ENCODE measurements at regions not wholly inside any gene's neighbourhood (a gene's known extent, or its start where the extent isn't known, plus 50 kb on each side); places are given as distances from the start of the nearest gene placed in this dataset.

GRCh38 chr20:24138196-24138857 is 149.7 kb upstream of the GGTLC1 start:
- H4K91ac ChIP-seq (ENCODE audit: low read depth, low read length, poor library complexity) = no peak overlapping the region
- no peak overlapping the region for H2BK15ac ChIP-seq (ENCODE audit: low read length)
- no peak overlapping the region for H4K8ac ChIP-seq (ENCODE audit: low read depth, low read length)
- peaks cover 0 to 4% of the 10 kb centered on the region in 2 donors for H3K4me1 ChIP-seq (ENCODE audit: control insufficient read depth in 2 of 2, insufficient read depth in 1 of 2, low read depth in 1 of 2, low read length in 2 of 2)
- no peak overlapping the region for H3K4me3 ChIP-seq (ENCODE audit: low read length in 2 of 2)
- H2BK120ac ChIP-seq (ENCODE audit: low read depth, low read length) = no peak overlapping the region
- H3K9ac ChIP-seq (ENCODE audit: low read depth, low read length, poor library complexity) = no peak overlapping the region
- no peaks in the 10 kb centered on the region for H3K79me1 ChIP-seq (ENCODE audit: low read depth, low read length)
- no peak overlapping the region for H2BK12ac ChIP-seq (ENCODE audit: low read length)
- no peak overlapping the region for H3K27ac ChIP-seq (replicated peaks; ENCODE audit: low read length)
- H3K14ac ChIP-seq (ENCODE audit: low read length) = no peak overlapping the region
- no CpG with 5 or more reads among the region's 5 CpGs for WGBS, 2 donors (ENCODE audit: extremely low coverage in 2 of 2, insufficient read length in 2 of 2, insufficient replicate concordance in 1 of 2)
- no peaks in the 10 kb centered on the region for H3K9me3 ChIP-seq (replicated peaks in 1 of 2; ENCODE audit: control insufficient read depth in 2 of 2, insufficient read depth in 1 of 2, low read depth in 1 of 2, low read length in 2 of 2)
- no peak overlapping the region for H3K4me2 ChIP-seq (ENCODE audit: insufficient read depth, low read length, poor library complexity, severe bottlenecking)
- no peak overlapping the region for H2AFZ ChIP-seq (ENCODE audit: low read length)
- no peak overlapping the region for H2AK5ac ChIP-seq (ENCODE audit: low read depth, low read length)
- H3K36me3 ChIP-seq (replicated peaks in 1 of 2; ENCODE audit: control insufficient read depth in 2 of 2, insufficient read depth in 2 of 2, low read length in 2 of 2) = no peaks in the 10 kb centered on the region
- H2BK5ac ChIP-seq (ENCODE audit: low read length) = no peak overlapping the region
- H3K4ac ChIP-seq (ENCODE audit: low read length) = no peak overlapping the region
- H3K27me3 ChIP-seq (ENCODE audit: control insufficient read depth in 3 of 3, insufficient read depth in 3 of 3, low read depth in 1 of 3, low read length in 3 of 3) = no peaks in the 10 kb centered on the region
- peak overlapping the region; percentile 17 for H3K23ac ChIP-seq (ENCODE audit: low read depth, low read length, poor library complexity)
- DNase-seq (ENCODE audit: low spot score) = no peak
- no peak overlapping the region for H3K18ac ChIP-seq (ENCODE audit: low read length)

GRCh38 chr20:24136659-24137246 is 148.2 kb upstream of the GGTLC1 start:
- no peak overlapping the region for H2BK12ac ChIP-seq (ENCODE audit: low read length)
- H3K9ac ChIP-seq (ENCODE audit: low read depth, low read length, poor library complexity) = no peak overlapping the region
- no peak for DNase-seq (ENCODE audit: low spot score)
- H4K8ac ChIP-seq (ENCODE audit: low read depth, low read length) = no peak overlapping the region
- no peak overlapping the region for H3K18ac ChIP-seq (ENCODE audit: low read length)
- no peak overlapping the region for H2AK5ac ChIP-seq (ENCODE audit: low read depth, low read length)
- H3K4me1 ChIP-seq (ENCODE audit: control insufficient read depth in 2 of 2, insufficient read depth in 1 of 2, low read depth in 1 of 2, low read length in 2 of 2) = peaks cover 0 to 4% of the 10 kb centered on the region in 2 donors
- no CpG with 5 or more reads among the region's 2 CpGs for WGBS, 2 donors (ENCODE audit: extremely low coverage in 2 of 2, insufficient read length in 2 of 2, insufficient replicate concordance in 1 of 2)
- no peak overlapping the region for H3K23ac ChIP-seq (ENCODE audit: low read depth, low read length, poor library complexity)
- no peak overlapping the region for H2BK15ac ChIP-seq (ENCODE audit: low read length)
- no peak overlapping the region for H3K4me2 ChIP-seq (ENCODE audit: insufficient read depth, low read length, poor library complexity, severe bottlenecking)
- no peaks in the 10 kb centered on the region for H3K79me1 ChIP-seq (ENCODE audit: low read depth, low read length)
- H3K27ac ChIP-seq (replicated peaks; ENCODE audit: low read length) = no peak overlapping the region
- no peak overlapping the region for H3K4me3 ChIP-seq (ENCODE audit: low read length in 2 of 2)
- H3K36me3 ChIP-seq (replicated peaks in 1 of 2; ENCODE audit: control insufficient read depth in 2 of 2, insufficient read depth in 2 of 2, low read length in 2 of 2) = no peaks in the 10 kb centered on the region
- no peak overlapping the region for H2AFZ ChIP-seq (ENCODE audit: low read length)
- H4K91ac ChIP-seq (ENCODE audit: low read depth, low read length, poor library complexity) = no peak overlapping the region
- H2BK5ac ChIP-seq (ENCODE audit: low read length) = no peak overlapping the region
- no peak overlapping the region for H2BK120ac ChIP-seq (ENCODE audit: low read depth, low read length)
- H3K14ac ChIP-seq (ENCODE audit: low read length) = no peak overlapping the region
- H3K9me3 ChIP-seq (replicated peaks in 1 of 2; ENCODE audit: control insufficient read depth in 2 of 2, insufficient read depth in 1 of 2, low read depth in 1 of 2, low read length in 2 of 2) = no peaks in the 10 kb centered on the region
- no peak overlapping the region for H3K4ac ChIP-seq (ENCODE audit: low read length)
- H3K27me3 ChIP-seq (ENCODE audit: control insufficient read depth in 3 of 3, insufficient read depth in 3 of 3, low read depth in 1 of 3, low read length in 3 of 3) = no peaks in the 10 kb centered on the region

GRCh38 chr20:24135781-24136180 is 147.2 kb upstream of the GGTLC1 start:
- Histone ChIP-seq H2AK5ac (ENCODE audit: low read depth, low read length) (peak overlapping the region; percentile 1), H2AFZ (ENCODE audit: low read length) (peak overlapping the region; percentile 22), H2BK120ac (ENCODE audit: low read depth, low read length) (no peak overlapping the region), H2BK15ac (ENCODE audit: low read length) (no peak overlapping the region), H3K18ac (ENCODE audit: low read length) (peak overlapping the region; percentile 1), H3K9me3 (replicated peaks in 1 of 2; ENCODE audit: control insufficient read depth in 2 of 2, insufficient read depth in 1 of 2, low read depth in 1 of 2, low read length in 2 of 2) (no peaks in the 10 kb centered on the region), H3K36me3 (replicated peaks in 1 of 2; ENCODE audit: control insufficient read depth in 2 of 2, insufficient read depth in 2 of 2, low read length in 2 of 2) (no peaks in the 10 kb centered on the region), H3K4me2 (ENCODE audit: insufficient read depth, low read length, poor library complexity, severe bottlenecking) (no peak overlapping the region), H3K4me3 (ENCODE audit: low read length in 2 of 2) (no peak overlapping the region), H2BK5ac (ENCODE audit: low read length) (no peak overlapping the region), H3K4ac (ENCODE audit: low read length) (no peak overlapping the region), H3K4me1 (ENCODE audit: control insufficient read depth in 2 of 2, insufficient read depth in 1 of 2, low read depth in 1 of 2, low read length in 2 of 2) (peaks cover 0 to 4% of the 10 kb centered on the region in 2 donors), H4K8ac (ENCODE audit: low read depth, low read length) (no peak overlapping the region), H3K27me3 (ENCODE audit: control insufficient read depth in 3 of 3, insufficient read depth in 3 of 3, low read depth in 1 of 3, low read length in 3 of 3) (no peaks in the 10 kb centered on the region), H3K27ac (replicated peaks; ENCODE audit: low read length) (no peak overlapping the region), H4K91ac (ENCODE audit: low read depth, low read length, poor library complexity) (no peak overlapping the region), H3K79me1 (ENCODE audit: low read depth, low read length) (no peaks in the 10 kb centered on the region), H3K23ac (ENCODE audit: low read depth, low read length, poor library complexity) (no peak overlapping the region), H3K9ac (ENCODE audit: low read depth, low read length, poor library complexity) (no peak overlapping the region), H3K14ac (ENCODE audit: low read length) (no peak overlapping the region), H2BK12ac (ENCODE audit: low read length) (no peak overlapping the region)
- no CpG with 5 or more reads among the region's 12 CpGs for WGBS, 2 donors (ENCODE audit: extremely low coverage in 2 of 2, insufficient read length in 2 of 2, insufficient replicate concordance in 1 of 2)
- no peak for DNase-seq (ENCODE audit: low spot score)

DNA sequence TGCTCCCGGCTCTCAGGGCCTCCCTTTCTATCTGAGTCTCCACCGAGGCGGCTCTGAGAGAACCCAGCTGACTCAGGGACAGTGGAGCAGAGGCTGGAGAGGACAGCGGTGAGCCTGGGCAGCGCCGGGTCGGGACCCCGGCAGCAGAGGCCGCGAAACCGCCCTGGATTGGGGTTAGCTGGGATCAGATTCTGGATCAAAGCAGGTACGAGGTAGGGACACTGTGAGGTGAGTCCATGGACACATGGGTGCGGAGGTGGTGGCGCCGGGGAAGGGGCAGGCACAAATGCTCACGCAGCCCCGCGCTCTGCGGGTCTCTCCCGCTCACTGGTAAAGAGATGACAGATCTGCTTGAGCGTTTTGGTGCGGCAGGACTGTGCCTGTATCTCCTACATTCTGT is 146.4 kb upstream of the GGTLC1 start:
- H3K23ac ChIP-seq (ENCODE audit: low read depth, low read length, poor library complexity) = no peak overlapping the region
- no peak overlapping the region for H4K91ac ChIP-seq (ENCODE audit: low read depth, low read length, poor library complexity)
- H2BK120ac ChIP-seq (ENCODE audit: low read depth, low read length) = no peak overlapping the region
- no peak overlapping the region for H4K8ac ChIP-seq (ENCODE audit: low read depth, low read length)
- H2AFZ ChIP-seq (ENCODE audit: low read length) = no peak overlapping the region
- H3K4ac ChIP-seq (ENCODE audit: low read length) = no peak overlapping the region
- no peak overlapping the region for H3K27ac ChIP-seq (replicated peaks; ENCODE audit: low read length)
- no peaks in the 10 kb centered on the region for H3K9me3 ChIP-seq (replicated peaks in 1 of 2; ENCODE audit: control insufficient read depth in 2 of 2, insufficient read depth in 1 of 2, low read depth in 1 of 2, low read length in 2 of 2)
- no peak for DNase-seq (ENCODE audit: low spot score)
- H3K14ac ChIP-seq (ENCODE audit: low read length) = no peak overlapping the region
- H2BK15ac ChIP-seq (ENCODE audit: low read length) = no peak overlapping the region
- H3K79me1 ChIP-seq (ENCODE audit: low read depth, low read length) = no peaks in the 10 kb centered on the region
- H3K18ac ChIP-seq (ENCODE audit: low read length) = peak overlapping the region; percentile 69
- no peak overlapping the region for H2BK12ac ChIP-seq (ENCODE audit: low read length)
- no peak overlapping the region for H3K9ac ChIP-seq (ENCODE audit: low read depth, low read length, poor library complexity)
- WGBS, 2 donors (ENCODE audit: extremely low coverage in 2 of 2, insufficient read length in 2 of 2, insufficient replicate concordance in 1 of 2) = no CpG with 5 or more reads among the region's 22 CpGs
- H3K36me3 ChIP-seq (replicated peaks in 1 of 2; ENCODE audit: control insufficient read depth in 2 of 2, insufficient read depth in 2 of 2, low read length in 2 of 2) = no peaks in the 10 kb centered on the region
- no peaks in the 10 kb centered on the region for H3K27me3 ChIP-seq (ENCODE audit: control insufficient read depth in 3 of 3, insufficient read depth in 3 of 3, low read depth in 1 of 3, low read length in 3 of 3)
- H2BK5ac ChIP-seq (ENCODE audit: low read length) = peak overlapping the region; percentile 76
- no peak overlapping the region for H3K4me3 ChIP-seq (ENCODE audit: low read length in 2 of 2)
- no peak overlapping the region for H3K4me2 ChIP-seq (ENCODE audit: insufficient read depth, low read length, poor library complexity, severe bottlenecking)
- H2AK5ac ChIP-seq (ENCODE audit: low read depth, low read length) = no peak overlapping the region
- peaks cover 0 to 4% of the 10 kb centered on the region in 2 donors for H3K4me1 ChIP-seq (ENCODE audit: control insufficient read depth in 2 of 2, insufficient read depth in 1 of 2, low read depth in 1 of 2, low read length in 2 of 2)

Measured in neuronal stem cell (in vitro differentiated cells).